Natural killer cell (primary cell): ENCODE measurements at regions not wholly inside any gene's neighbourhood (a gene's known extent, or its start where the extent isn't known, plus 50 kb on each side); places are given as distances from the start of the nearest gene placed in this dataset.

Experiments used
- ATAC-seq, 3 donors: fragments of 150-1000 bp in 2 of 3; fragments of 200-7000 bp in 1 of 3; cut with Tn5 transposase; 1 replicate in 1 of 3; 2 replicates in 2 of 3; pipeline ENCODE4 v1.10.0; 2021; ENCODE audit warnings: mild to moderate bottlenecking in 2 of 3, moderate library complexity in 2 of 3
- DNase-seq, 2 donors: peaks; one replicate each; pipeline versions ENCODE4 v3.0.0 to v3.0.0-alpha.2; 2013 to 2021; ENCODE audit warnings: mixed read lengths in 1 of 2
- H3K27ac ChIP-seq: one replicate; pipeline ENCODE4 v1.5.1; 2013; ENCODE audit warnings: mild to moderate bottlenecking, low read length
- H3K27me3 ChIP-seq: one replicate; pipeline ENCODE4 v1.6.1; 2013; ENCODE audit warnings: low read length; ENCODE audit not compliant: control insufficient read depth, insufficient read depth
- H3K36me3 ChIP-seq: one replicate; pipeline ENCODE4 v1.6.1; 2013; ENCODE audit warnings: low read length; ENCODE audit not compliant: control insufficient read depth, insufficient read depth
- H3K4me1 ChIP-seq: one replicate; pipeline ENCODE4 v1.6.1; 2013; ENCODE audit warnings: low read length; ENCODE audit not compliant: control insufficient read depth, insufficient read depth
- H3K4me3 ChIP-seq: one replicate; pipeline ENCODE4 v1.5.1; 2013; ENCODE audit warnings: low read length
- H3K9me3 ChIP-seq: one replicate; pipeline ENCODE4 v1.6.1; 2013; ENCODE audit warnings: low read length; ENCODE audit not compliant: control insufficient read depth, insufficient read depth
- H3K27ac Mint-ChIP-seq, 2 donors: one replicate each; pipeline ENCODE4 v1.8.0; 2022; ENCODE audit warnings: mild to moderate bottlenecking in 2 of 2, mixed read lengths in 2 of 2, moderate library complexity in 1 of 2
- H3K27me3 Mint-ChIP-seq, 2 donors: one replicate each; pipeline ENCODE4 v1.8.0; 2022; ENCODE audit warnings: low read depth in 2 of 2, mixed read lengths in 2 of 2
- H3K36me3 Mint-ChIP-seq: one replicate; pipeline ENCODE4 v1.8.0; 2022; ENCODE audit warnings: mixed read lengths
- H3K4me1 Mint-ChIP-seq, 2 donors: one replicate each; pipeline ENCODE4 v1.8.0; 2022; ENCODE audit warnings: mixed read lengths in 2 of 2
- H3K4me3 Mint-ChIP-seq: one replicate; pipeline ENCODE4 v1.8.0; 2022; ENCODE audit warnings: mild to moderate bottlenecking, moderate library complexity, mixed read lengths
- H3K9me3 Mint-ChIP-seq, 2 donors: one replicate each; pipeline ENCODE4 v1.8.0; 2022; ENCODE audit warnings: mixed read lengths in 2 of 2
- WGBS: methylation state at CpG from one replicate; pipeline ENCODE4 v1.1.7; 2013; ENCODE audit warnings: missing lambda C conversion rate; ENCODE audit not compliant: insufficient coverage; 5-methylcytosine and 5-hydroxymethylcytosine counted together
- intact Hi-C: fragments of 100-400 bp; cut with micrococcal nuclease; formaldehyde crosslinking; loops from one replicate; pipeline ENCODE4 v1.14.2; 2022
- TF ChIP-seq, protein P1 (sequence below): fragments of 200-600 bp; IDR thresholded peaks from one replicate; pipeline ENCODE4 v1.8.0; 2022; ENCODE audit warnings: antibody characterized with exemption

DNA sequence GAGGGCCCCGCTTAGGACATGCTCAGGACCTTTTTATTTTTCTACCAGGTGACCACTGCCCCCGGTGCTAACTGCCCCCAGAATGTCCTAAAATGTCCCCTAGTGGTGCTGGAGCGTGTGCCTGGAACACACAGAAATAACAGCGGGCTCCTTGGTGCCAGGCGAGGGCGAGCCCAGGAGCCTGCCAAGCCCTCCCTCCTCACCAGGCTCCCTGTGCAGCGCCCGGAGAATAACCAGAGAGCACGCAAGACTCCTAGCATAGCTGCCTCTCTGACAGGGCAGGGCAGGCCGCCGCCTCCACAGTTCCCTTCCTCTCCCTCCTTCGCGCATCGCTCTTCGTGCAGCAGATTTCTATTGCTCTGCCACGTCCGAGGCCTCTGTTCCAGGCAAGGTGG is 84.3 kb upstream of the ZNF516 start:
- no peak overlapping the region for H3K4me3 ChIP-seq
- H3K4me1 ChIP-seq, result no peaks in the 10 kb centered on the region
- Mint-ChIP-seq H3K9me3 (no peaks in the 10 kb centered on the region), H3K4me1 (no peaks in the 10 kb centered on the region), H3K4me3 (no peak overlapping the region), H3K36me3 (no peaks in the 10 kb centered on the region), H3K27me3 (peaks cover 14 to 46% of the 10 kb centered on the region in 2 donors), H3K27ac (no peak overlapping the region)
- intact Hi-C loops, result no loop called here
- H3K36me3 ChIP-seq, result no peaks in the 10 kb centered on the region
- H3K27me3 ChIP-seq, result no peaks in the 10 kb centered on the region
- H3K9me3 ChIP-seq, result no peaks in the 10 kb centered on the region
- no peak for ATAC-seq
- TF ChIP-seq, protein P1, sequence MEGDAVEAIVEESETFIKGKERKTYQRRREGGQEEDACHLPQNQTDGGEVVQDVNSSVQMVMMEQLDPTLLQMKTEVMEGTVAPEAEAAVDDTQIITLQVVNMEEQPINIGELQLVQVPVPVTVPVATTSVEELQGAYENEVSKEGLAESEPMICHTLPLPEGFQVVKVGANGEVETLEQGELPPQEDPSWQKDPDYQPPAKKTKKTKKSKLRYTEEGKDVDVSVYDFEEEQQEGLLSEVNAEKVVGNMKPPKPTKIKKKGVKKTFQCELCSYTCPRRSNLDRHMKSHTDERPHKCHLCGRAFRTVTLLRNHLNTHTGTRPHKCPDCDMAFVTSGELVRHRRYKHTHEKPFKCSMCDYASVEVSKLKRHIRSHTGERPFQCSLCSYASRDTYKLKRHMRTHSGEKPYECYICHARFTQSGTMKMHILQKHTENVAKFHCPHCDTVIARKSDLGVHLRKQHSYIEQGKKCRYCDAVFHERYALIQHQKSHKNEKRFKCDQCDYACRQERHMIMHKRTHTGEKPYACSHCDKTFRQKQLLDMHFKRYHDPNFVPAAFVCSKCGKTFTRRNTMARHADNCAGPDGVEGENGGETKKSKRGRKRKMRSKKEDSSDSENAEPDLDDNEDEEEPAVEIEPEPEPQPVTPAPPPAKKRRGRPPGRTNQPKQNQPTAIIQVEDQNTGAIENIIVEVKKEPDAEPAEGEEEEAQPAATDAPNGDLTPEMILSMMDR, result no peak
- DNase-seq, result no peak
- no peak overlapping the region for H3K27ac ChIP-seq
- WGBS, result 88% methylated on average over 16 of the region's 17 CpGs

DNA sequence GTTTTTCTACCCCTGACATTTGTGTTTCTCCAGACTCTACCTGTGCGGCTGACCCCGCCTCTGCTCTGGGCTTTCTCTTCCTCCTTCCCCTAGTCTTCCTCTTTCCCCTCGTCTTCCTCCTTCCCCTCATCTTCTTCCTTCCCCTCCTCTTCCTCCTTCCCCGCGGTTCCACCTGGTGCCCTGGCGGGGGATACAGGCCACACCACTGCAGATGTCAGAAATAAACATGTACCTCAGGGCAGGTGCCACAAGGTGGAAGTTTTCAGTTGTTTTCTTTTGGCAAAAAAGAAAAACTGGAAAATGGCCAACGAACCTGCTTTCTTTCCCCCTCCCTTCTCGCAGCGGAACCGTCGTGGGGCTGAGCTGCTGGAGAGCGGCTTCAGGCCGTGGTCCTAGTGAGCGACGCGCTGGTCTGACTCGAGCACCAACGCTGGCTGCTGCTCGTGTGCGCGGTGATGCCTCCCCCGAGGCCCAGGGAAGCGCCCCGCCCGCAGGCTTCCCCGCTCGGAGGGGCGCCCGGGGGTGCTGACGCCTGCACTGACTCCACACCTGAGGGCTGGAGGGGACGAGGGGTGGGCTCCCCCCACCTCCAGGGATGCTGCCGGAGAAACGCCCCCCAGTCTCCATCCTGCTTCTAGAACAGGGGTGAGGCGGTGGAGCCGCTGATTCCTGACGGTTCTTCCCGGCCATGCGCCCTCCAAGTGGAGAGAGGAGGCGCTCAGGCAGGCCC is 83.7 kb upstream of the ZNF516 start:
- Histone ChIP-seq H3K4me1 (no peaks in the 10 kb centered on the region), H3K36me3 (no peaks in the 10 kb centered on the region), H3K27me3 (no peaks in the 10 kb centered on the region), H3K27ac (no peak overlapping the region), H3K9me3 (no peaks in the 10 kb centered on the region), H3K4me3 (no peak overlapping the region)
- TF ChIP-seq, protein P1, result no peak
- Mint-ChIP-seq H3K27me3 (peaks cover 14 to 43% of the 10 kb centered on the region in 2 donors), H3K4me1 (no peaks in the 10 kb centered on the region), H3K27ac (no peak overlapping the region), H3K36me3 (no peaks in the 10 kb centered on the region), H3K4me3 (no peak overlapping the region), H3K9me3 (no peaks in the 10 kb centered on the region)
- WGBS, result 24% methylated on average over 39 of the region's 39 CpGs
- intact Hi-C loops, result no loop called here
- ATAC-seq, result no peak
- DNase-seq, result no peak

DNA sequence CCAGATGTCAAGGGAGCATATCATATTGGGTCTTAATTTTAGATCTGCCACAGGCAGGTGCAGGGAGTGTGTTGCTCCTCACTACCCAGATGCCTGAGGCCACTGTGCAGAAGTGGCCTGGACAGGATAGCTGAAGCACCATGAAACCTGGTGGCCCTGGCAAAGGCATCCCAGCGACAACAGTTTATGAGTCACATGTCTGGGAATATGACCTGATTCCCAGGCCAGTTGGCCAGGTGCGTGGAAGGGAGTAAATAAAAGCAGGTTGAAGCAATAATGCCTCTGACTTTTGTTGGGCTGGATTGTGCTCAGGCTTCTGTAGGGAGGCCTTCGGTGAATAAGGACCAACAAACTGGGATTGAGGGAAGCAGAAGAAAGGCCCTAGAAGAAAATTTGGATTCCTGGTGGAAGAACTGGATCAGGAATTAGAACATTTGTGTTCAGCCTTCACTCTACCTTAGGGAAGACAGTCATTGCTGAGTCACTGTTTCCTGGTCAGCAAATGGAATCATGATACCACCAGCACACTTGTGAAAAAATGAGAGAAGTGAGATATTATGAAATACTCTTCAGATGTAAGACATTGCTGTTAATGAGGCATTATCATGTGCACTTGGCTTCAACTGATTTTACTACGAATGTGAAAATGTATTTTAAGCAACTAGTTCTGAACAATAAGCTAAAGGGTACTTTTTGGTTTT is 78.4 kb upstream of the ZNF516 start:
- 84% methylated on average over 4 of the region's 4 CpGs for WGBS
- Mint-ChIP-seq H3K27me3 (peaks cover 6 to 19% of the 10 kb centered on the region in 2 donors), H3K4me1 (no peaks in the 10 kb centered on the region), H3K27ac (no peak overlapping the region), H3K36me3 (no peaks in the 10 kb centered on the region), H3K4me3 (no peak overlapping the region), H3K9me3 (no peaks in the 10 kb centered on the region)
- Histone ChIP-seq H3K36me3 (no peaks in the 10 kb centered on the region), H3K4me1 (no peaks in the 10 kb centered on the region), H3K27me3 (no peaks in the 10 kb centered on the region), H3K9me3 (no peaks in the 10 kb centered on the region), H3K27ac (no peak overlapping the region), H3K4me3 (no peak overlapping the region)
- TF ChIP-seq, protein P1, result no peak
- ATAC-seq (no peak), DNase-seq (no peak)
- intact Hi-C loops, result no loop called here
